A673 (cell line): ENCODE measurements at regions not wholly inside any gene's neighbourhood (a gene's known extent, or its start where the extent isn't known, plus 50 kb on each side); places are given as distances from the start of the nearest gene placed in this dataset.

ENCODE experiments used
- CTCF ChIP-seq: fragments of 300-800, 200-600 bp; sonication (generic); conservative IDR thresholded peaks from 2 replicates; pipeline ENCODE4 v1.5.1; 2017; ENCODE audit warnings: low read depth, mild to moderate bottlenecking, antibody characterized with exemption, low read length, moderate library complexity, mixed read lengths
- EZH2 ChIP-seq: fragments of 200-600 bp; sonication (generic); IDR thresholded peaks from 2 replicates; pipeline ENCODE4 v1.6.1; 2017; ENCODE audit warnings: borderline replicate concordance, low read depth, mild to moderate bottlenecking, mixed read lengths, antibody characterized with exemption, low read length; ENCODE audit not compliant: poor library complexity, severe bottlenecking

- TF ChIP-seq CTCF: no peak
- no peak for TF ChIP-seq EZH2
These were observed 183.5 kb downstream of the TTC8 start for GRCh38 chr14:89007906-89008305.
